GM18499 (cell line): ENCODE measurements at regions not wholly inside any gene's neighbourhood (a gene's known extent, or its start where the extent isn't known, plus 50 kb on each side); places are given as distances from the start of the nearest gene placed in this dataset.
"Not testable (repeated sequence)": the region's sequence is repeated elsewhere in the genome, so short reads cannot be mapped to it uniquely, and the experiment has no call there.

Experiments used
- ATAC-seq: cut with Tn5 transposase; IDR thresholded peaks from one replicate; pipeline ENCODE4 v1.9.1; 2021; ENCODE audit warnings: moderate number of reproducible peaks; ENCODE audit not compliant: insufficient read depth, unreplicated experiment

GRCh38 chr1:193951984-193952383, 765.6 kb upstream of the B3GALT2 start:
- ATAC-seq, result no peak

GRCh38 chr1:193944454-193944853, 758.0 kb upstream of the B3GALT2 start:
- ATAC-seq, result no peak

GRCh38 chr1:193940176-193940575, 753.8 kb upstream of the B3GALT2 start:
- no peak for ATAC-seq

DNA sequence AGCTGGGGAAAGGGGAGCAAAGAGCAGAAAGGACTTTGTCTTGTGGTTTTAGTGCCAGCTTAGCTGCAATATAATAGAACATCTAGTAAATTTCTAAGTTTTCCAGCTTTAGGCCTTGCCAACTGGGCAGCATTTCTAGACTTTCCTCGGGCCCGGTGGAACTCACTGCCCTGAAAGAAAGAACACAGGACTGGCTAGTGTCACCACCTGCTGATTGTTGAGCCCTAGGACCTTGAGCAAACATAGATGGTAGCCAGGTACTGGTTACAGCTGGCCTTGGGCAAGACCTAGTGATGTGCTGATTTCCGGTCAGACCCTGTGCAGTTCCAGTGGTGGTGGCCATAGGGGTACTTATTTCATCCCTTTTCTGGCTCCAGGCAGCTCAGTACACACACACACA, 753.2 kb upstream of the B3GALT2 start:
- no peak for ATAC-seq

DNA sequence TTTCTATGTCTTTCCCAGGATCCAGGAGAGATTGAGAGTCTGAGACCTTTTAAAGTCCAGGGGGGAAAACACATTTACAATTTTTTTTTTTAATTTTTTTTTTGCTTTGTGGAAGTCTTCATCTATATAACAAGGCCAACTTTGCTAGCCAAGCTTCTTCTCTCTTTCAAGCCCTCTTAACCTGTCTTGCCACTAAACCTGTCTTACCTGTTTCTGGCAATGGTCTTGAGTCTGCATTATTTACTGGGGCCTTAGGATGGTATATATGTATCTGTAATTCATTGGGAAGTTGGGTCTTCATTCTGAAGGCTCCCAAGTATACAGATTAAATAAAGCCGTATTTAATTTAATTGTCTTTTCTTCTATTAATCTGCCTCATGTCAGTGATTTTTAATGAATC, 750.9 kb upstream of the B3GALT2 start:
- ATAC-seq, result no peak

- no peak for ATAC-seq
Measured at GRCh38 chr1:193932979-193933378, 746.6 kb upstream of the B3GALT2 start.

- ATAC-seq, result no peak
Measured at GRCh38 chr1:193931356-193931755, 744.9 kb upstream of the B3GALT2 start.

DNA sequence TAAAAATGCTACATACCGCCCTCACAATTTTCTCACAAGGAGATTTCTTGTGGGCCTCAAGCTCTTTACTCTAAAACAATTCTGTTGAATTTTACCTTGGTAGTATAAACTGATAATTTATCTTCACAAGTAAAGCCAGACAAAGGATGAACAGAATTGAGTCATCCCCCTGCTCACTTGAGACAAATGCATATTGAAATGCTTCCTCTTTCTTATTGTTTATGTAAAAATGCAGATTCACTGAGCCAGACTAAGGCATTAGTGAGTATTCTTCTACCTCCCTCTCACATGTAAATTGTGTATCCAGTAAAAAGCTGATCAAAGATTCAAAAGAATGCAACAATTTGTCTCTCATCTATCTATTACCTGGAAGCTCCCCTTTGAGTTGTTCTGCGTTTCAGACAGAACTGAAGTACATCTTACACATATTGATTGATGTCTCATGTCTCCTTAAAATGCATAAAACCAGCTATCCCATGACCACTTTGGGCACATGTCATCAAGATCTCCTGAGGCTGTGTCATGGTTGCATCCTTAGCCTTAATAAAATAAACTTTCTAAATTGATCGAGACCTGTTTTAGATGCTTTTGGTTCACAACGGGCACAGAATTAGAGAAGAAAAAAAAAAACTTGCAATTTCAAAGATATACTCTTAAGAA, 743.1 kb upstream of the B3GALT2 start:
- no peak for ATAC-seq

DNA sequence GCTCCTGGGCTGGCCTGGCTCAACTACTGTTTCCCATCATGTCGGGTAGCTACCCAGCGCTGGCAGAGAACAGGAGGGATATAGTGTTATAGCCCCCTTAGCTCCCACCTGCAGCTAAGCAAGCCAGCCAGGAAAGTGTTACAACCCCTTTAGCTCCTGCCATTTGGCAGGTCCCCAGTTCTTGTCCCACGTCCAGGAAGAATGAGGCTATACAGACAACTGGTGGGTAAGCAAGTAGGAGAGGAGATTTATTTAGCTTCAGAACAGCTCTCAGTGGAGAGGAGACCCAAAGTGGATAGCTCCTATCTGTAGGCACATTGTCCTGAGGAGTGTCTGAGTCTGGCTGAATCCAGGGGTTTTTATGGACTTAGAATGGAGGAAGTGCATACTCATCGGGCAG, 741.1 kb upstream of the B3GALT2 start:
- ATAC-seq, result no peak

GRCh38 chr1:193926956-193927355, 740.5 kb upstream of the B3GALT2 start:
- no peak for ATAC-seq

DNA sequence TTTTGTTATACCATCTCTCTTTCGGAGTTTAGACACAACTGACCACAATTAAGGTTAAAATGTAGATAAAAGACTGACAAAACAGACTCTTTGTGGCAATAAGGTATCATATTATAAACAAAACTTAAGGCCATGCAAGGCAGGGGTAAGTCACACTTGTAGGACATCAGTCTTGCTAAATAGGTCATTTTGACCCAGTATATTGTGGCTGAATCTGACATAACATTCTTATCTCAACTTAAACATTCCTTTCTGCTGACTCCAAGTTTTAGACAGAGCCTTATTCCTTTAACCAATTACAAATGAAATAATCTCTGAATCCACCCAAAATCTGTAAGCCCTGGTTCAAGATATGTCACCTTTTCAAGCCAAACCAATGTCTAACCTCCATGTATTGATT, 733.4 kb upstream of the B3GALT2 start:
- ATAC-seq, result no peak

GRCh38 chr1:193916452-193916851, 730.0 kb upstream of the B3GALT2 start:
- no peak for ATAC-seq

- ATAC-seq, result no peak
Measured at GRCh38 chr1:193914871-193915270, 728.5 kb upstream of the B3GALT2 start.

DNA sequence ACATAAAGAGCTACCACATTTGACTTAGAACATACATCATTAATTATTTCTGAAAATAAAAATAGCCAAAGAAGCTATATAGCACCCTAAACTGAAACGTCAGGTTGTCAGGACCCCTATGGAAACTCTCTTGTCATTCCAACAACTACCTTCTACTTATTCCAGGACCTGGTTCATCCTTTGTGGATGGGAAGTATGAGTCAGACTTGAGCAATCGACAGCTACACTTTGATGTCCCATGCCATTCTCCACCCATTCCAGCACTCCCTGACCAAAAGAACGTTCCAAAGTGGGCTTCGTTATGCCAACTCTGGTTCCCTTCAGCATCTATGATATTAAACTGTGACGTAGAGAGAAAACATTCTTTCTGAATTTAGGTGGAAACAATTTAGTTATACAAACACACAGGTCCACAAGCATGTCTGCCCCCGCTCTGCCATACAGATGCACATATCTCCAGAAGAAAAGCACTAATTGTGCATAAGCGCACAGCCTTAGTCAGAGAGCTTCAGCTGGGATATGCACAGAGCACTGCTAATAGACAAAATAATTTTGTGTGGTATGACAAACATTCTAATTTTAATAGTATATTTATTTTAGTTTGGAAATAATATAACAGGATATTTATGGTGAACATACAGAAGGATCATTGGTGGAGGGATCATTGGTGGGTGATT, 723.1 kb upstream of the B3GALT2 start:
- ATAC-seq, result no peak

DNA sequence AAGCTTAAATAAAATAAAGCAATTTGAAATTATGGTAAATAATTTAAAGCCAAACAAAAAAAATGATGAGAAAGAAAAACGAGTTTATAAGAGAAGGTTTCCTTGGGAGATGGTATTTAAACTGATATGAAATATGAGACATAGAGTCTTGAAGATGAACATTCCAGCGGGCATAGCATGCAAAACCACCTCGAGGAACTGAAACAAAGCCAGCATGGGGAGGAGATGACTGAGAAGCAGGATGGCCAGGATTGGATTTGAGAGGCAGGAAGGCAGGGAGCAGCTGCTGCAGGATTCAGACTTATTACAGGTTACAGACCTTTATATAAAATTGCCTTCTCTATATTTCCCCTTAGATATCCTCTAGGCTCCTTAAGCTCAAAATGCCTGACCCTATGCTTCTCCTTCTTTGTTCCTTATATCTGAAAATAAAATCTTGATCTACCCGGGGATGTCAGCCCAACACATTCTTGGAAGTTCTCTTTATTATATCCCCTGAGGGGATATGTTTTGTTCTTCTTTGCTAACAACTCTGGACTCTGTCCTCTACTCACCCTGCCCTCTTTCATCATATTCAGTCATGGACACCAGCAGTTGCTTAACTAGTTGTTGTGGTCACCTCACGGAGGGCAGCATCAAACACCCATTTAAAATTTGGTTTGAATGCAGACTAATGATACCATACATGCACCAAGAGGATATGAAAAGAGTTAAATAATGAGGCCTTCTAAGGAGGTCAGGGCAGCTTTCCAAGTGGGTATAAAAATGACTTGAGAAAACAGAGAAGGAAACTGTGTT, 719.1 kb upstream of the B3GALT2 start:
- ATAC-seq, result no peak

- no peak for ATAC-seq
Measured at GRCh38 chr1:193891788-193892187, 705.4 kb upstream of the B3GALT2 start.

DNA sequence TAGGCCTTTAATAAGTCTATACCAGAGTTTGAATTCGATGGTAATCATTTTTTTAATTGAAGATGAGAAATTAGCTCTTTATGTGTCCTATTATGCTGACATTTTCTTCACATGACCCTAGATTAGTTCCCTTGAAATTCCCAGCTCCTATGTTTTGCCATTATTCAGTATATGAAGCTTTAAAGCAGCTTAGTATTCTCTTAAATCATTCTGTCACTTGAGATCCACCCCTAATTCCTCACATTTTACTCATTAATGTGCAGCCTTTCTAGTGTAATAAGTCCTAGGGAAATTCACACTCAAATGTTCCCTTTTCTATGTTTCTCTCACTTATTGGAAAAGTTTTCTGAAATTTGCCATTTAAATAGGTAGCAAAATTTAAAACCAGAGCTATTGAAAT, 704.5 kb upstream of the B3GALT2 start:
- no peak for ATAC-seq

DNA sequence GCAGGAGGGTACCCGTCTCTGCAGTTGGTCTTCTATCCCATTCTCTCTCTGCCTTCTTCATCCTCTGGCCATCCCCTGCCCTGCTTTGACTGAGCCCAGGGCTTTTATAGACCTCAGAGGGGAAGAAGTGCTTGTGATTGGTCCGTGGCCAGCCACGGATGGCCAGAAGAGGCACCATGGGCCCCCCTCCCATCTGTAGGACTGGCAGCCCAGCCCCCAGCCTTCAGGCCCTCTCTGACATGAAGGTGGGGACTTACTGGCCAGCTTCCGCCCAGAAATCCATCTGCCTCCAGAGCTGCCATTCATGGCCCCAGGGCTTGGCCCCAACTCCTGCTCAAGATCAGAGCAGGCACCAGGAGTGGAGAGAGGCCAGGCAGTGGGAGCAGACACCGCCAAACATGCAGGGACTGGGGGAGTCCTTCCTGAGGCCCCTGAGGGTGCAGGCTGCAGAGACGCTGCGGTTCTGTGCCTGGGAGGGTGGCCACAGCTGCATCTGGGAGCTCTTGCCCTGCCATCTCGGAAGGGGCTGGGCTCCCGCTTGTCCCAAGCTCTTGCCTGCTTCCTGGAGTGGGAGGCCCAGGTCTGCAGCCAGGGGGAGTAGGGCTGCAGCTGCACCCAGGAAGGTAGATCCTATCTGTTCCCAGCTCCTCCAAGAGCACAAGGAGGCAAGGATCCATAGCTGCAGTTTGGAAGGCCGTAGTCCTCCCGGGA, 698.6 kb upstream of the B3GALT2 start:
- no peak for ATAC-seq

GRCh38 chr1:193877920-193878319, 691.5 kb upstream of the B3GALT2 start:
- ATAC-seq, result not testable (repeated sequence)

- ATAC-seq, result no peak
Measured at GRCh38 chr1:193868425-193868824, 682.0 kb upstream of the B3GALT2 start.

GRCh38 chr1:193856261-193856660, 669.8 kb upstream of the B3GALT2 start:
- no peak for ATAC-seq
